Skeletal muscle tissue (tissue), 3 donors: ENCODE measurements at regions not wholly inside any gene's neighbourhood (a gene's known extent, or its start where the extent isn't known, plus 50 kb on each side); places are given as distances from the start of the nearest gene placed in this dataset.
"Not testable (repeated sequence)": the region's sequence is repeated elsewhere in the genome, so short reads cannot be mapped to it uniquely, and the experiment has no call there.

ENCODE experiments used
- H3K27ac ChIP-seq: one replicate; pipeline ENCODE4 v1.7.0; 2013; ENCODE audit warnings: mild to moderate bottlenecking, low read depth, low read length, inconsistent platforms
- H3K27me3 ChIP-seq, 3 donors: one replicate each; pipeline ENCODE4 v1.7.0; 2013; ENCODE audit warnings: low read length in 3 of 3; ENCODE audit not compliant: control insufficient read depth in 3 of 3, insufficient read depth in 3 of 3
- H3K36me3 ChIP-seq, 3 donors: one replicate each; pipeline ENCODE4 v1.7.0; 2013; ENCODE audit warnings: low read length in 3 of 3; ENCODE audit not compliant: control insufficient read depth in 3 of 3, insufficient read depth in 3 of 3
- H3K4me1 ChIP-seq, 3 donors: one replicate each; pipeline ENCODE4 v1.7.0; 2013; ENCODE audit warnings: low read length in 3 of 3, mild to moderate bottlenecking in 3 of 3; ENCODE audit not compliant: control insufficient read depth in 3 of 3, insufficient read depth in 3 of 3
- H3K4me3 ChIP-seq, 3 donors: one replicate each; pipeline ENCODE4 v1.7.0; 2013; ENCODE audit warnings: low read length in 3 of 3
- H3K9ac ChIP-seq, 3 donors: one replicate each; pipeline ENCODE4 v1.7.0; 2013; ENCODE audit warnings: low read length in 3 of 3, mild to moderate bottlenecking in 3 of 3, moderate library complexity in 2 of 3, low read depth in 1 of 3
- H3K9me3 ChIP-seq, 3 donors: one replicate each; pipeline ENCODE4 v1.7.0; 2013; ENCODE audit warnings: low read length in 3 of 3; ENCODE audit not compliant: control insufficient read depth in 3 of 3
- donor health status: Osteomylitis.

- not testable (repeated sequence) for H3K27ac ChIP-seq, H3K36me3 ChIP-seq, H3K4me1 ChIP-seq, H3K27me3 ChIP-seq, H3K4me3 ChIP-seq, H3K9ac ChIP-seq, H3K9me3 ChIP-seq
These were observed 173.9 kb downstream of the TJP1 start for GRCh38 chr15:29648415-29648814.

GRCh38 chr15:29645841-29646240 is 176.4 kb downstream of the TJP1 start:
- Histone ChIP-seq H3K9ac (no peak overlapping the region), H3K27me3 (no peaks in the 10 kb centered on the region), H3K4me3 (no peak overlapping the region), H3K27ac (no peak overlapping the region), H3K4me1 (no peaks in the 10 kb centered on the region), H3K36me3 (no peaks in the 10 kb centered on the region), H3K9me3 (no peaks in the 10 kb centered on the region)

- not testable (repeated sequence) for H3K36me3 ChIP-seq, H3K9me3 ChIP-seq, H3K4me1 ChIP-seq, H3K9ac ChIP-seq, H3K27me3 ChIP-seq, H3K4me3 ChIP-seq, H3K27ac ChIP-seq
These were observed 177.9 kb downstream of the TJP1 start for GRCh38 chr15:29644361-29644760.

GRCh38 chr15:29638781-29639180 is 183.5 kb downstream of the TJP1 start:
- no peak overlapping the region for H3K4me3 ChIP-seq
- H3K9me3 ChIP-seq = no peaks in the 10 kb centered on the region
- H3K9ac ChIP-seq = no peak overlapping the region
- peaks cover 8 to 15% (median 14%) of the 10 kb centered on the region in 3 donors for H3K27me3 ChIP-seq
- H3K27ac ChIP-seq = no peak overlapping the region
- H3K36me3 ChIP-seq = no peaks in the 10 kb centered on the region
- no peaks in the 10 kb centered on the region for H3K4me1 ChIP-seq

- H3K27ac ChIP-seq = no peak overlapping the region
These were observed 184.3 kb downstream of the TJP1 start for GRCh38 chr15:29638011-29638410.

GRCh38 chr15:29637555-29637954 is 184.7 kb downstream of the TJP1 start:
- Histone ChIP-seq H3K27ac (no peak overlapping the region), H3K9ac (no peak overlapping the region), H3K9me3 (no peaks in the 10 kb centered on the region), H3K27me3 (peaks cover 8 to 21% (median 14%) of the 10 kb centered on the region in 3 donors), H3K4me3 (no peak overlapping the region), H3K4me1 (no peaks in the 10 kb centered on the region), H3K36me3 (no peaks in the 10 kb centered on the region)

More at GRCh38 chr15:29638011-29638410, 184.3 kb downstream of the TJP1 start:
- H3K27me3 ChIP-seq = peaks cover 8 to 17% (median 14%) of the 10 kb centered on the region in 3 donors
- H3K36me3 ChIP-seq = no peaks in the 10 kb centered on the region
- no peaks in the 10 kb centered on the region for H3K9me3 ChIP-seq
- no peaks in the 10 kb centered on the region for H3K4me1 ChIP-seq
- H3K9ac ChIP-seq = no peak overlapping the region
- no peak overlapping the region for H3K4me3 ChIP-seq

GRCh38 chr15:29636921-29637320 is 185.3 kb downstream of the TJP1 start:
- Histone ChIP-seq H3K27me3 (peaks cover 8 to 26% (median 15%) of the 10 kb centered on the region in 3 donors), H3K9me3 (no peaks in the 10 kb centered on the region), H3K27ac (no peak overlapping the region), H3K4me3 (no peak overlapping the region), H3K9ac (no peak overlapping the region), H3K4me1 (no peaks in the 10 kb centered on the region), H3K36me3 (no peaks in the 10 kb centered on the region)

- H3K9me3 ChIP-seq = no peaks in the 10 kb centered on the region
- H3K9ac ChIP-seq = no peak overlapping the region
- H3K27me3 ChIP-seq = peaks cover 8 to 33% (median 18%) of the 10 kb centered on the region in 3 donors
- no peaks in the 10 kb centered on the region for H3K36me3 ChIP-seq
- no peak overlapping the region for H3K27ac ChIP-seq
- H3K4me3 ChIP-seq = no peak overlapping the region
- no peaks in the 10 kb centered on the region for H3K4me1 ChIP-seq
These were observed 186.1 kb downstream of the TJP1 start for GRCh38 chr15:29636140-29636539.

GRCh38 chr15:29635513-29636098 is 186.7 kb downstream of the TJP1 start:
- Histone ChIP-seq H3K4me1 (no peaks in the 10 kb centered on the region), H3K27me3 (peaks cover 8 to 33% (median 18%) of the 10 kb centered on the region in 3 donors)

GRCh38 chr15:29633971-29634370 is 188.3 kb downstream of the TJP1 start:
- Histone ChIP-seq H3K4me3 (no peak overlapping the region), H3K9me3 (no peaks in the 10 kb centered on the region), H3K27me3 (peaks cover 8 to 33% (median 18%) of the 10 kb centered on the region in 3 donors), H3K36me3 (no peaks in the 10 kb centered on the region), H3K4me1 (no peaks in the 10 kb centered on the region), H3K9ac (no peak overlapping the region), H3K27ac (no peak overlapping the region)

More at GRCh38 chr15:29635513-29636098, 186.7 kb downstream of the TJP1 start:
- no peak overlapping the region for H3K9ac ChIP-seq
- no peak overlapping the region for H3K4me3 ChIP-seq
- no peaks in the 10 kb centered on the region for H3K36me3 ChIP-seq
- no peak overlapping the region for H3K27ac ChIP-seq
- H3K9me3 ChIP-seq = no peaks in the 10 kb centered on the region
